ENCODE measurements at regions not wholly inside any gene's neighbourhood (a gene's known extent, or its start where the extent isn't known, plus 50 kb on each side); places are given as distances from the start of the nearest gene placed in this dataset.

DNA sequence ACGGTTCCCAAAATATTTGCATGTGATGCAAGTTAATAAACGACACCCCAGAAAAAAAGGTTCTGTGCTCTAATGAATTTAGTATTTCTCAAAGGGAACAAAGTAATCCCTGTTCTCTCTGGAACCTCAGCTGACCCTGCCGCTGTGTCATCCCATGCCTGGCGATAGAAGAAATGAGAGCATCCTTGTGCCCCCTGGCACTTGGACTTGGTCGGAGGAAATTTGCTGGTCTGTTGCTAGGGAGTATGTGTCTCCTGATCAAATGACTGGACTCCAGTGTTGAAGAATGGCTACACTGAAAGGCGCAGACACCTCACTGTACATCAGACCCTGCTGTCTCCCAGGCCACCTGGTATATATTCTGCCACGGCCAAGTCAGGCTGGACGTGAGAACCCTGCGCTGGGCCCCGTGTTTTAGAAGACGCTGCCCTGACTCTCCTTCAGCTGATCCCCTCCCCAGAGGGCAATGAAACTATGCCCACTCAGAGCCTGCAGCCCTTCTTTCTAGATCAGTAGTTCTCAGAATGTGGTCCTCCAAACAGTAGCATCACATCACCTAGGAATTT, 67.2 kb downstream of the THNSL1 start:
- no peaks in the 10 kb centered on the region for H3K27me3 ChIP-seq
- intact Hi-C loops (cut with DNase I), result loop anchor here (10.0 kb wide), 1 partner anchor 439 kb away; no protein-coding TSS in a partner anchor
- no peak for DNase-seq (ENCODE audit: extremely low spot score in 2 of 2)
- TF ChIP-seq, protein P1, sequence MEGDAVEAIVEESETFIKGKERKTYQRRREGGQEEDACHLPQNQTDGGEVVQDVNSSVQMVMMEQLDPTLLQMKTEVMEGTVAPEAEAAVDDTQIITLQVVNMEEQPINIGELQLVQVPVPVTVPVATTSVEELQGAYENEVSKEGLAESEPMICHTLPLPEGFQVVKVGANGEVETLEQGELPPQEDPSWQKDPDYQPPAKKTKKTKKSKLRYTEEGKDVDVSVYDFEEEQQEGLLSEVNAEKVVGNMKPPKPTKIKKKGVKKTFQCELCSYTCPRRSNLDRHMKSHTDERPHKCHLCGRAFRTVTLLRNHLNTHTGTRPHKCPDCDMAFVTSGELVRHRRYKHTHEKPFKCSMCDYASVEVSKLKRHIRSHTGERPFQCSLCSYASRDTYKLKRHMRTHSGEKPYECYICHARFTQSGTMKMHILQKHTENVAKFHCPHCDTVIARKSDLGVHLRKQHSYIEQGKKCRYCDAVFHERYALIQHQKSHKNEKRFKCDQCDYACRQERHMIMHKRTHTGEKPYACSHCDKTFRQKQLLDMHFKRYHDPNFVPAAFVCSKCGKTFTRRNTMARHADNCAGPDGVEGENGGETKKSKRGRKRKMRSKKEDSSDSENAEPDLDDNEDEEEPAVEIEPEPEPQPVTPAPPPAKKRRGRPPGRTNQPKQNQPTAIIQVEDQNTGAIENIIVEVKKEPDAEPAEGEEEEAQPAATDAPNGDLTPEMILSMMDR (IDR thresholded peaks at IDR 0.05), result no peak
- no peak for TF ChIP-seq POLR2AphosphoS5 (IDR thresholded peaks at IDR 0.05; ENCODE audit: insufficient read depth in 1 of 2, low read depth in 1 of 2)
- TF ChIP-seq POLR2A (IDR thresholded peaks at IDR 0.05), result no peak
- no peaks in the 10 kb centered on the region for H3K36me3 ChIP-seq
- no peak overlapping the region for H3K27ac ChIP-seq
- no peaks in the 10 kb centered on the region for H3K4me1 ChIP-seq
- no peaks in the 10 kb centered on the region for H3K9me3 ChIP-seq
- no peak overlapping the region for H3K4me3 ChIP-seq

DNA sequence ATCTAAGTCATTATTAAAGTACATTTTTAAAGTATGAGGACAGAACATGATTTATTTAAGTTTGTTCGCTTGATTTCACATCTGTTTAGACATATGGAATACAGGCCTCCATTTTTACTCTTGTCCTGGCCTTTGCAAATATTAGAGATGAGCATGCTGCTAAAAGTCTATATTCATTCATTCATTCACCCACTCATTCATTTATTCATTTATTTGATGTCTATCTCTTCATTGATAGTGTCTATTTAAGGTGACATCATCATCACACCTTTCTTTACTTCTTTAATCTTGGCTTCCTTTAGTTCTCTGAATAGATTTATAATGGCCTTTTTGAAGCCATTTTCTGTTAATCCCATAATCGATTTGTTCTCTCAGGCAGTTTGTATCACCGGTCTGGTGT, 68.0 kb downstream of the THNSL1 start:
- no peaks in the 10 kb centered on the region for H3K9me3 ChIP-seq

DNA sequence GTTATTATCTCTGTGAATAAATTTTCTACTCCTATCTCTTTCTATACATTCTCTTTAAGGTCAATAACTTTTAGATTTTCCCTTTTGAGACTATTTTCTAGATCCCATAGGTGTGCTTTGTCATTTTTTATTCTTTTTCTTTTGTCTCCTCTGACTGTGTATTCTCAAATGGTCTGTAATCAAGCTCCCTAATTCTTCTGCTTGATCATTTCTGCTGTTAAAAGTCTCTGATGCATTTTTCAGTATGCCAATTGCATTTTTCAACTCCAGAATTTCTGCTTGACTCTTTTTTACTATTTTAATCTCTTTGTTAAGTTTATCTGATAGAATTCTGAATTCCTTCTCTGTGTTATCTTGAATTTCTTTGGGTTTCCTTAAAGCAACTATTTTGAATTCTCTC, 78.2 kb downstream of the THNSL1 start:
- DNase-seq (ENCODE audit: extremely low spot score in 2 of 2), result no peak
- Histone ChIP-seq H3K36me3 (no peaks in the 10 kb centered on the region), H3K4me3 (no peak overlapping the region), H3K4me1 (no peaks in the 10 kb centered on the region), H3K27me3 (no peaks in the 10 kb centered on the region), H3K27ac (no peak overlapping the region), H3K9me3 (no peaks in the 10 kb centered on the region)
- intact Hi-C loops (cut with DNase I), result no loop called here
- TF ChIP-seq POLR2A (IDR thresholded peaks at IDR 0.05), result no peak
- no peak for TF ChIP-seq POLR2AphosphoS5 (IDR thresholded peaks at IDR 0.05; ENCODE audit: insufficient read depth in 1 of 2, low read depth in 1 of 2)
- TF ChIP-seq, protein P1 (IDR thresholded peaks at IDR 0.05), result no peak

More for the DNA sequence above, 68.0 kb downstream of the THNSL1 start:
- intact Hi-C loops (cut with DNase I), result loop anchor here (10.0 kb wide), 1 partner anchor 440 kb away; no protein-coding TSS in a partner anchor
- TF ChIP-seq POLR2A (IDR thresholded peaks at IDR 0.05) (no peak), POLR2AphosphoS5 (IDR thresholded peaks at IDR 0.05; ENCODE audit: insufficient read depth in 1 of 2, low read depth in 1 of 2) (no peak)
- TF ChIP-seq, protein P1 (IDR thresholded peaks at IDR 0.05), result no peak
- DNase-seq (ENCODE audit: extremely low spot score in 2 of 2), result no peak
- H3K36me3 ChIP-seq, result no peaks in the 10 kb centered on the region
- no peaks in the 10 kb centered on the region for H3K27me3 ChIP-seq
- no peaks in the 10 kb centered on the region for H3K4me1 ChIP-seq
- H3K27ac ChIP-seq, result no peak overlapping the region
- no peak overlapping the region for H3K4me3 ChIP-seq

DNA sequence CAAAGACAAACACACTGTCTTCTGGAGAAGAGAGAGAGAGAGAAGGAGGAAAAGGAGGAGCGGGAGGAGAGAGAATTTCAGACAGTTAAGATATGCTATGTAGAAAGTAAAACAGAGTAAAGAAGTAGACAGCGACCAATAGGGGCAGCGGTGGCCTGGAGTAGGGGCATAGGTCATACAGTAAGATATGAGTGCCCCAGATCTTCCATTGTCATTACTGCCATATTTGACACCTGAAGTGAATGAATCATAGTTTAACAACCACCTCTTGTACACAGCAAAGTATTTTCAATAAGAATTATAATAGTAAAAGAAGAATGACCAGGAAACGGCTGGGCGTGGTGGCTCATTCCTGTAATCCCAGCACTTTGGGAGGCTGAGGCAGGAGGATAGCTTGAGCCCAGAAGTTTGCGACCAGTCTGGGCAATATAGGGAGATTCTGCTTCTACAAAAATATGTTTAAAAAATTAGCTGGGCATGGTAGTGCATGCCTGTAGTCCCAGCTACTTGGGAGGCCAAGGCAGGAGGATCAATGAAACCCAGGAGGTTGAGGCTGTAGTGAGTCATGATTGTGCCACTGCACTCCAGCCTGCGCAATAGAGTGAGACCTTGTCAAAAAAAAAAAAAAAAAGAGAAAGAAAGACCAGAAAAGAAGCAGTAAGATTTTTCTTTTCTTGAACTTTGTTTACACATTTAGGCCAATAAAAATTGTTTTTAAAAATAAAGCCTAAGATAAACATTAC, 77.0 kb upstream of the GPR158 start:
- no peak for DNase-seq (ENCODE audit: extremely low spot score in 2 of 2)
- TF ChIP-seq POLR2AphosphoS5 (IDR thresholded peaks at IDR 0.05; ENCODE audit: insufficient read depth in 1 of 2, low read depth in 1 of 2) (no peak), POLR2A (IDR thresholded peaks at IDR 0.05) (no peak)
- TF ChIP-seq, protein P1 (IDR thresholded peaks at IDR 0.05), result no peak
- Histone ChIP-seq H3K9me3 (no peaks in the 10 kb centered on the region), H3K27me3 (no peaks in the 10 kb centered on the region), H3K27ac (no peak overlapping the region), H3K36me3 (no peaks in the 10 kb centered on the region), H3K4me1 (no peaks in the 10 kb centered on the region), H3K4me3 (no peak overlapping the region)
- intact Hi-C loops (cut with DNase I), result no loop called here

DNA sequence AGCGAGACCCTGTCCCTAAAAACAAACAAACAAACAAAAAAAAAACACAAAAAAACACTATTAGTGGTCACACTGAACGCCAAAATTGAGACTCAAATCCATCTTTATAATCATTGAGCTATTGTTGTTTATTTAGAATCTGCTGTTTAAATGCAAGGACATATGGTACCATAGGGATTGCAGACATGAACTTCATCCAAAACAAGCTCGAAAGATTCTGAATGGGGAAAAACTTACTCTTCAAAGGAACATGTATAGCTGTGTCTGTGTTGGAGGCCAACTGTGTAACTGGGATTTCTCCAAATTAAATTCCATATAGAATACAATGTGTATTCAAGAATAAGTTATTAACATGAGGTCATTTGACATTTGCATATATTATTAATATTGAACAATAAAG, 74.7 kb upstream of the GPR158 start:
- Histone ChIP-seq H3K27ac (no peak overlapping the region), H3K4me1 (no peaks in the 10 kb centered on the region), H3K36me3 (no peaks in the 10 kb centered on the region), H3K4me3 (no peak overlapping the region), H3K9me3 (no peaks in the 10 kb centered on the region), H3K27me3 (no peaks in the 10 kb centered on the region)
- TF ChIP-seq, protein P1 (IDR thresholded peaks at IDR 0.05), result no peak
- TF ChIP-seq POLR2A (IDR thresholded peaks at IDR 0.05) (no peak), POLR2AphosphoS5 (IDR thresholded peaks at IDR 0.05; ENCODE audit: insufficient read depth in 1 of 2, low read depth in 1 of 2) (no peak)
- no peak for DNase-seq (ENCODE audit: extremely low spot score in 2 of 2)
- intact Hi-C loops (cut with DNase I), result no loop called here
